CD4-positive, alpha-beta T cell treated with Interleukin-10 for 1 hour (primary cell): ENCODE measurements at regions not wholly inside any gene's neighbourhood (a gene's known extent, or its start where the extent isn't known, plus 50 kb on each side); places are given as distances from the start of the nearest gene placed in this dataset.

Source experiments
- DNase-seq: peaks from one replicate; pipeline ENCODE4 v3.0.0-alpha.2; 2020

- no peak for DNase-seq
These were observed 594.0 kb upstream of the JAG1 start for GRCh38 chr20:11267762-11268335.

GRCh38 chr20:11270566-11270965 lies 596.8 kb upstream of the JAG1 start:
- DNase-seq = no peak

- DNase-seq = no peak
These were observed 597.5 kb upstream of the JAG1 start for GRCh38 chr20:11271319-11271718.

DNA sequence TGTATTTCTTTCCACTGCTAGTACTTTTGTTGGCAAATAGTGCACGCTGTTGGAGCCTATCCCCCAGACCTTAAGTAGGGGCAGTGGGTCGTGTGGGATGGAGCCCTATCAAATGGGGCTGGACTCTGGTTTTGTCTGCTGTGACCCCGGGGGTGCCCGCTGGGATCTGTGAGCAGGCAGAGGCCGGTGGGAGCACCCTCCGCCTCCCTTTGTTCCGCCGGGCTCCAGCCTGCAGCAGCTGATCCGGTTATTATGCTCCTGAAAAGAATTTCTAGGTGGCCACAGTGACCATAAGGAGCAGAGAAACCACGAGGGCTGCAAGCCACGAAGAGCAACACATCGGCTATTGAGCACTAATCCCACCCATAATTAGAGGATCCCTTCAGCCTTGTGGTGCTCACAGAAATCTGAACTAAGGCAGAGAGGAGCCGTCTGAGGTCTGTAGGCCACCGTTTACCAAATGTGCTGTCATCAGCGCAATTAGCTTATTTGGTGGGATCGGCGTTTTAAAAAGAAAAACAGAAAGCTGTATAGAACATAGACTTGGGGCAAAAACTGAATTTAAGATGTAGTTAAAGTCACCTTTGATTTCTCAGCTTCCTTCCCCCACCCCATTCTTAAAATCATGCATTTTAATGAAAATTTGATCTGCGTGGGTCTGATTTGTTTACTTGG lies 598.3 kb upstream of the JAG1 start:
- no peak for DNase-seq

GRCh38 chr20:11274141-11274594 lies 600.4 kb upstream of the JAG1 start:
- DNase-seq = no peak

- DNase-seq = no peak
These were observed 601.9 kb upstream of the JAG1 start for GRCh38 chr20:11275740-11276139.

- DNase-seq = no peak
These were observed 603.4 kb upstream of the JAG1 start for GRCh38 chr20:11277170-11277569.

- DNase-seq = no peak
These were observed 604.1 kb upstream of the JAG1 start for GRCh38 chr20:11277858-11278257.

- no peak for DNase-seq
These were observed 604.7 kb upstream of the JAG1 start for GRCh38 chr20:11278461-11278860.

DNA sequence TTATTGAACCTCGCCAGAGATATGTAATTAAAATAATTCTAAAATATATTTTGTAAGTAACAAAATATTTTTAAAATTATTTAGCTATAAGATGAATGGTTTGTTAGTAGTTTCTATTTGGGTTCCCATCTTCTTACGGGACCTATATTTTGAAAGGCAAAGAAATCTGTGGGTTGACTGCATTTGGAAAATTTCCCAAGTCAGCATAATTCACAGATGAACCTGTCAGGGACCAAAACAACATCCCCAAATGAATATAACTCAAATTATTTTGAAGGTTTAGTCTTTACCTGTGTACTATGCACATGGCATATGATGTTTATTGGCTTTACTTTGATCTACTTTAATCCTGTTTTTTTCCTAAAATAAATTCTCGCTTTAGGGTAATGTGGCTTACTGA lies 607.4 kb upstream of the JAG1 start:
- no peak for DNase-seq

GRCh38 chr20:11281768-11282167 lies 608.0 kb upstream of the JAG1 start:
- no peak for DNase-seq

DNA sequence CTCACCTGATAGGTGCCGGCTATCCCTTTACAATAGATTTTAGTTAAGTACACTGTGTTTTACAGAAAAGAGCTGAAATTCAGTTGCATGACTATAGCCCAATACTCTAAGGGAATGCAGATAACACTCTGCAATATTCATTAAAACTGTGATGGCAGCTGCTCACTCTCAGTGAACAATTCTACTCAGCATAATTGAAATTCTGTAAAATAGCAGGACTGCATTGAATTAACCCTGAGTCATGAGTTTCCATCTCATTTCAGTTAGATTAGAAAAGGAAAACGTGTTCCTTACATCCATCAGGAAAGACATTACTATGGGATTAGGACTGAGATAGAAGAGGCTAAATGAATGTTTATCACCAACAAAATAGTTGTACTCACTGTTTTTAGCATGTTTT lies 613.3 kb upstream of the JAG1 start:
- no peak for DNase-seq

DNA sequence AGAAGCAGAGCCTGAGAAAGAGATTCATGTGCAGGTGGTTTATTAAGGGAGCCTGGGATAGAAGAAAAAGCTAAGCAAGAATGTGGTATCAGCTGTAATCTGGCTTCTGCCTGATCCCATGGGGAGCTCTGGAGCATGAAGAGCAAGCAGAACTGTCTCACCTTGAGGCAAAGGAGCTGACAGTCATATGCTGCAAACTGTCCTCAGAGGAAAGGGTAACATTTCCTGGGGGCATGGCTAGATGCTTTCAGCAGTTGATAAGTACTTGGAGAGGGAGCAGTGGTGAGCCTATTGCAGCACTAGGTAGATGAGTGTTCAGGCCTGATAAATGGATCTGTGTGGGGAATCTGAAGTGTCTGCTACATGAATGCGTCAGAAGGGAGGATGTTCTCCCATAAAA lies 621.5 kb upstream of the BTBD3 start:
- no peak for DNase-seq

- no peak for DNase-seq
These were observed 620.7 kb upstream of the BTBD3 start for GRCh38 chr20:11296951-11297350.

DNA sequence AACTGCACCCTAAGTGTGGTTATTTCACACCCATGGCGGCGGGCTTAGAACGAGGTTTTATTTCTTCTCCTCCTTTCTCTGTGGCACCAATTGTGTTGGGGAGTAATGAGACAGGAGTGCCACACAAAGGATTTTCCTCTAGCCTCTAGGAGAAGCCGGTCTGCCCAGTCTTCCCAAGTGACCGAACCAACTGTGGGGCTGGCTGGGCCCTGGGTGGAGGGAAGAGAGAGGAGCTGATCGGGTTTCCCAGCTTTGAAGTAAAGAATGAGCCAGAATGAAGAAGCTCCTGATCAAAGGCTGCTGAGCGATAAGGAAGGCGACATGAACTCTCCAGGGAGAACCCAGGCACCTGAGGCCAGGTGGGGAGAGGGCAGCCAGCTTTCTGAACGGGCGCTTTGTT lies 616.0 kb upstream of the BTBD3 start:
- no peak for DNase-seq

DNA sequence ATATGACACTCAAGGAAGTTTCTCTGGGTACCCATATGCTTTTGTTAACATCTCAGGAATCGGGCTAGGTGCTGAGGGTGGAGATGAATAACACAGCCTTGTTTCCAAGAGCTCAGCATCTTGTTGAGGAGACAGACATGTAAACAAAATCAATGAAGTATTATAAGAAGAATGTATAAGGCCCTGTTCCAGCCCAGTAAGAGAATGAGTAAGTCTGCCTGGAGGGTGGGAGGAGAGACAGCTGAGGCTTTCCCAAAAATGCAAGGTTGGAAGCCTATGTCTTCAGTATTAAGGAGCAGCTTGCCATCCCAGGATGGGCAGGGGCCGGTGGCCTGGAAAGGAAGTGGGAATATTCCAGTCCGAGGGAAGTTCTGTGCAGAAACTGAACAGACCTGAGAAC lies 615.3 kb upstream of the BTBD3 start:
- no peak for DNase-seq

- no peak for DNase-seq
These were observed 612.9 kb upstream of the BTBD3 start for GRCh38 chr20:11304795-11305194.

DNA sequence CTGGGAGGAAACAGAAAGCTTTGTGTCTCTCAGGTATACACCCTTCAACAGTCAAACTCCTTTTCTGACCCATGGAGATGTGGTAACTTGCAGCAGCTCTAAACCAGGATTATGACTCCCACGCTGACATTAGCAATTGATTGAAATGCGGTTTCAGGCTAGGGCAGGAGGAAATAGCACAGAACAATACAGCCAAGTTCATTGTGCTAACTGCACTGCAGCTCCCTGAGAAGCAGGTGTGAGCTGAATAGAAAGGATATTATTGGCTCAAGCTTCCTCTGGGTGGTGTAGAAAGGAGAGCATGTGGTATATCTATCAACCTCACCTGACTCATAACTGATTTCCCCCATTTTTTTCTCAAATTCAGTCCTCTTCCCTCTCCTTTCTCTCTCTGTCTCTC lies 612.3 kb upstream of the BTBD3 start:
- DNase-seq = no peak

DNA sequence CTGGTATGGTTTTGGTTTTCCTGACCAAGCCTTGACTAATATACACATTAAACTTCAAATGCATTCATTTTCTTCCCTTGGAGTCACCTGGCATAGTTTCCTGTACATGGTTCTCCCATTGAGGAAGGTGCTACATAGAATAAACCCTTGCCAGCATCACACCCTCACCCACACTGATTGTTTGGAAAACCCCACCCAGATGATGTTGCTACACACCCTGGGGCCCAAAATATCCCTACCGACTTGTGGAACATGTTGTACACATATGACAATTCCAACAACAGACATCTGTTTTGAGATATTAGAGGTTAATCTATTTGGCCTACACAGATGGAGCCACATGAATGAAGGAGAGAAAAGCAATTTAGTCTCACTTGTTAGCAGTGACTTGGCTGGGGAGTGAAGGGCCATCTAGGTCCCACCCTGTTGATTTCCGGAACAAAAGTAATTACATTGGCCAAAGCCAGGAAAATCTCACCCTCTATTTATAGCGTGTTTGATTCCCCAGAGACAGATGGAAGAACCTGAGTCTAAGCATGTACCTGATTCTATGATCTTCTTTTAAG lies 606.0 kb upstream of the BTBD3 start:
- no peak for DNase-seq

DNA sequence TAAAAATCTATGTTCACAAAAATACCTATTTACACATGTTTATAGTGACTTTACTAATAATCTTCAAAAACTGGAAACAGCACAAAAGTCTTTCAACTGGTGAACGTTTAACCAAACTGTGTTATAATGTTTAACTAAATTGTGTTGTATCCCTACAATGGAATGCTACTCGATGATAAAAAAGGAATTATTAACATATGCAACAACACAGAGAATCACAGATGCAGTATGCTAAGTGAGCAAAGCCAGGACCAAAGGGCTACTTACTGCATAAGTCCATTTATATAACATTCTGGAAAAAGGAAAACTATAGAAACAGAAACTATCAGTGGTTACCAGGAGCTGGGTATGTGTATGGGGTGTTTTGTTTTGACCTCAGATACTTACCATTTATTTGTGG lies 602.2 kb upstream of the BTBD3 start:
- DNase-seq = no peak

DNA sequence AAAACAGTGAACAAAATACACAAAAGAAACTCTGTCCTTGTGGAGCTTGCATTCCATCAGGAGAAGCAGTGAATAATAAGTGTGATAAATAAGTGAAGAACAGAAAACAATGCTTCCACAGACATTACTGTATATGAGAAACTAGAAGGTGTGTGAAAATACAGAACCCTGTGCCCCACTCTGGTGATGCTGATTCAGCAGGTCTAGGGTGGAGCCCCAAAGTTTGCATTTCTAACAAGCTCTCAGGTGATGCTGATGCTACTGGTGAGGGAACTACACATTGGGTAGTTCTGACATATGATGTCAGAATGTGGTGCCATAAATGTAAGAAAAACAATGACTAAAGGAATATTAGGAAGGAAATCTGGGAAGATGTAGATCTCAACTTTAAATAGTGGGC lies 601.4 kb upstream of the BTBD3 start:
- no peak for DNase-seq

GRCh38 chr20:11320033-11320432 lies 597.7 kb upstream of the BTBD3 start:
- no peak for DNase-seq

GRCh38 chr20:11323816-11324215 lies 593.9 kb upstream of the BTBD3 start:
- no peak for DNase-seq

DNA sequence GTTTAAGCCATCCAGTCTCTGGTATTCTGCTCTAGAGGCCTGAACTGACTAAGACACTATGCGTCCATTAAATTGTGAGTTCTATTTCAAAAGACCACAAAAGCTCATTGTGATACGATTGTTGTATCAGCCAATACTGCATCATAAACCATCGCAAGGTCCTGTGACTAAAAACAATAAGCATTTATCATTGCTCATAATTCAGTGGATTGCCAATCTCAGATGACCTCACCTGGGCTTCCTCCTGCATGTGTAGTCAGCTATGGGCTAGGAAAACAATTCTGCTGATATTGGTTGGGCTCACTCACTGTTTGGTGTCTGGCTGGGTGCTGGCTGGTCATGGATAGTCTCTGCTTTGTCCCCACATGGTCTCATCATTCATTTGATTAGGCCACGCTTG lies 592.7 kb upstream of the BTBD3 start:
- no peak for DNase-seq

- no peak for DNase-seq
These were observed 588.9 kb upstream of the BTBD3 start for GRCh38 chr20:11328839-11329238.
